HCT116 (cell line): ENCODE measurements at regions not wholly inside any gene's neighbourhood (a gene's known extent, or its start where the extent isn't known, plus 50 kb on each side); places are given as distances from the start of the nearest gene placed in this dataset.

Experiments
- ATAC-seq: fragments of 200-7000 bp; cut with Tn5 transposase; 2 replicates; pipeline ENCODE4 v1.9.1; 2020; ENCODE audit warnings: mild to moderate bottlenecking, moderate library complexity
- BruUV-seq: library from RNA; stranded (reverse); fragments of 400-500 nt; replicated peaks from 2 replicates; lab custom pipeline; 2021; lab: Mats Ljungman, UMichigan
- CTCF ChIA-PET: fragments of 300-600 bp; sonication (Branson Sonifier 250); formaldehyde crosslinking; loops from one replicate; lab custom pipeline; 2021; ENCODE audit warnings: antibody characterized with exemption; lab: Charles Lee
- POLR2A ChIA-PET: fragments of 300-600, 350-600 bp; sonication (Branson Sonifier 250); formaldehyde crosslinking; loops from one replicate; lab custom pipeline; 2021; ENCODE audit warnings: antibody characterized with exemption; lab: Charles Lee
- RAD21 ChIA-PET, 2 experiments: fragments of 300-600 bp; sonication (Branson Sonifier 250); formaldehyde crosslinking; loops; one replicate each; lab custom pipeline; 2023; ENCODE audit warnings: low total read pairs in 2 of 2; ENCODE audit not compliant: uncharacterized antibody in 2 of 2, unreplicated experiment in 2 of 2, low non-redundant PET in 1 of 2; lab: Charles Lee
- DNase-seq: peaks from one replicate; pipeline ENCODE4 v3.0.0-alpha.2; 2010; ENCODE audit warnings: low read depth, low spot score
- H2AFZ ChIP-seq: fragments of 200-600 bp; shearing (Covaris generic), sonication (generic); 2 replicates; pipeline ENCODE4 v1.6.1; 2017; ENCODE audit warnings: low read depth, mixed run types, mixed read lengths, antibody characterized with exemption, low read length; ENCODE audit not compliant: poor library complexity, severe bottlenecking
- H3K27ac ChIP-seq: 2 replicates; pipeline ENCODE4 v1.5.1; 2012; ENCODE audit warnings: low read depth, low read length
- H3K27me3 ChIP-seq: fragments of 200-600 bp; sonication (generic); 2 replicates; pipeline ENCODE4 v1.6.1; 2016; ENCODE audit warnings: mixed run types, low read length, mixed read lengths; ENCODE audit not compliant: insufficient read depth
- H3K36me3 ChIP-seq, 2 experiments: fragments of 200-500 bp in 1 of 2; fragments of 200-600 bp in 1 of 2; sonication (Bioruptor generic) in 1 of 2; sonication (generic) in 1 of 2; 2 replicates each; pipeline versions ENCODE4 v1.5.1 to v1.6.1; 2014 to 2016; ENCODE audit warnings: low read length in 2 of 2, inconsistent platforms in 1 of 2, mixed read lengths in 1 of 2, mixed run types in 1 of 2; ENCODE audit not compliant: insufficient read depth in 2 of 2, control insufficient read depth in 1 of 2
- H3K4me1 ChIP-seq, 2 experiments: fragments of 200-600 bp in 1 of 2; sonication (generic) in 1 of 2; 2 replicates each; pipeline versions ENCODE4 v1.5.1 to v1.6.1; 2012 to 2017; ENCODE audit warnings: low read length in 2 of 2, inconsistent platforms in 1 of 2, mild to moderate bottlenecking in 1 of 2, mixed read lengths in 1 of 2, mixed run types in 1 of 2, moderate library complexity in 1 of 2; ENCODE audit not compliant: insufficient read depth in 2 of 2, control insufficient read depth in 1 of 2
- H3K4me2 ChIP-seq: fragments of 200-600 bp; sonication (generic); 2 replicates; pipeline ENCODE4 v1.6.1; 2017; ENCODE audit warnings: mixed run types, low read length, mixed read lengths
- H3K4me3 ChIP-seq, 2 experiments: fragments of 200-600 bp in 1 of 2; sonication (generic) in 1 of 2; replicated peaks in 1 of 2; 2 replicates each; pipeline ENCODE4 v1.5.1; 2011 to 2016; ENCODE audit warnings: low read length in 2 of 2, control low read depth in 1 of 2, low read depth in 1 of 2, mild to moderate bottlenecking in 1 of 2, mixed read lengths in 1 of 2, mixed run types in 1 of 2
- H3K79me2 ChIP-seq: fragments of 200-600 bp; sonication (generic); 2 replicates; pipeline ENCODE4 v1.6.1; 2017; ENCODE audit warnings: mild to moderate bottlenecking, mixed run types, low read length, moderate library complexity, mixed read lengths; ENCODE audit not compliant: insufficient read depth
- H3K9ac ChIP-seq: fragments of 200-600 bp; sonication (generic); 2 replicates; pipeline ENCODE4 v1.6.1; 2016; ENCODE audit warnings: low read length, mixed read lengths
- H3K9me2 ChIP-seq: fragments of 200-600 bp; sonication (generic), shearing (Covaris generic); 2 replicates; pipeline ENCODE4 v1.6.1; 2017; ENCODE audit warnings: mixed run types, mild to moderate bottlenecking, moderate library complexity; ENCODE audit not compliant: insufficient read depth
- H3K9me3 ChIP-seq, 2 experiments: fragments of 200-500 bp in 1 of 2; fragments of 200-600 bp in 1 of 2; sonication (Bioruptor generic) in 1 of 2; sonication (generic) in 1 of 2; 2 replicates each; pipeline ENCODE4 v1.6.1; 2014 to 2017; ENCODE audit warnings: low read length in 2 of 2, mixed read lengths in 2 of 2, inconsistent platforms in 1 of 2, low read depth in 1 of 2, mild to moderate bottlenecking in 1 of 2, mixed run types in 1 of 2, moderate library complexity in 1 of 2; ENCODE audit not compliant: control insufficient read depth in 1 of 2, insufficient read depth in 1 of 2
- H4K20me1 ChIP-seq: fragments of 200-600 bp; sonication (generic), shearing (Covaris generic); 2 replicates; pipeline ENCODE4 v1.6.1; 2017; ENCODE audit warnings: mixed run types, mild to moderate bottlenecking, moderate library complexity; ENCODE audit not compliant: insufficient read depth
- ATF3 ChIP-seq: IDR thresholded peaks from 2 replicates; pipeline ENCODE4 v1.6.1; 2012
- CBX3 ChIP-seq: IDR thresholded peaks from 2 replicates; pipeline ENCODE4 v1.6.1; 2012; ENCODE audit warnings: low read depth
- EGR1 ChIP-seq: IDR thresholded peaks from 2 replicates; pipeline ENCODE4 v1.6.1; 2012; ENCODE audit warnings: low read depth
- ELF1 ChIP-seq: IDR thresholded peaks from 2 replicates; pipeline ENCODE4 v1.6.1; 2012; ENCODE audit warnings: low read depth, borderline replicate concordance
- EZH2phosphoT487 ChIP-seq: fragments of 200-600 bp; IDR thresholded peaks from 2 replicates; pipeline ENCODE4 v1.6.1; 2018; ENCODE audit warnings: antibody characterized with exemption, borderline replicate concordance
- FOSL1 ChIP-seq: IDR thresholded peaks from 2 replicates; pipeline ENCODE4 v1.6.1; 2012; ENCODE audit warnings: low read depth
- JUND ChIP-seq: IDR thresholded peaks from 2 replicates; pipeline ENCODE4 v1.6.1; 2012
- POLR2A ChIP-seq: IDR thresholded peaks from 2 replicates; pipeline ENCODE4 v1.7.0; 2011; ENCODE audit warnings: borderline replicate concordance; ENCODE audit not compliant: insufficient read depth, insufficient read length; ENCODE audit errors: extremely low read depth
- POLR2AphosphoS5 ChIP-seq: IDR thresholded peaks from 2 replicates; pipeline ENCODE4 v1.6.1; 2011; ENCODE audit warnings: mild to moderate bottlenecking, low read depth, low read length, moderate library complexity
- RAD21 ChIP-seq: IDR thresholded peaks from 2 replicates; pipeline ENCODE4 v1.6.1; 2012; ENCODE audit warnings: low read depth, mild to moderate bottlenecking
- TCF7L2 ChIP-seq: IDR thresholded peaks from 2 replicates; pipeline ENCODE4 v1.7.0; 2011; ENCODE audit warnings: borderline replicate concordance, inconsistent platforms; ENCODE audit not compliant: insufficient read depth, insufficient read length; ENCODE audit errors: extremely low read depth
- ZFX ChIP-seq: fragments of 450-650 bp; IDR thresholded peaks from 2 replicates; pipeline ENCODE4 v1.6.1; 2017
- ZNF274 ChIP-seq: fragments of 200-500 bp; sonication (Bioruptor generic); IDR thresholded peaks from 2 replicates; pipeline ENCODE4 v1.6.1; 2014; ENCODE audit warnings: mild to moderate bottlenecking, low read depth, low read length, inconsistent platforms
- intact Hi-C: fragments of 100-400 bp; cut with micrococcal nuclease; formaldehyde crosslinking; loops from 2 replicates; pipeline ENCODE4 v1.10.0; 2022
- TF ChIP-seq, protein P1 (sequence below): IDR thresholded peaks from 2 replicates; pipeline ENCODE4 v1.6.1; 2012; ENCODE audit warnings: low read depth

- Histone ChIP-seq H3K27ac (no peak overlapping the region), H4K20me1 (no peaks in the 10 kb centered on the region; the same call in 1 of the 2 replicates), H3K4me1 (no peaks in the 10 kb centered on the region), H3K79me2 (no peaks in the 10 kb centered on the region), H3K4me3 (no peak overlapping the region), H3K9me2 (no peaks in the 10 kb centered on the region), H3K9ac (no peak overlapping the region), H2AFZ (no peak overlapping the region), H3K4me2 (no peak overlapping the region), H3K36me3 (no peaks in the 10 kb centered on the region), H3K27me3 (no peaks in the 10 kb centered on the region), H3K9me3 (peaks cover 10% of the 10 kb centered on the region in 2 experiments; a peak in 3 of 4 replicates)
- DNase-seq: no peak
- no peak for ATAC-seq
- no peak for TF ChIP-seq EGR1
- TF ChIP-seq EZH2phosphoT487: no peak
- no peak for TF ChIP-seq ZFX
- TF ChIP-seq, protein P1, sequence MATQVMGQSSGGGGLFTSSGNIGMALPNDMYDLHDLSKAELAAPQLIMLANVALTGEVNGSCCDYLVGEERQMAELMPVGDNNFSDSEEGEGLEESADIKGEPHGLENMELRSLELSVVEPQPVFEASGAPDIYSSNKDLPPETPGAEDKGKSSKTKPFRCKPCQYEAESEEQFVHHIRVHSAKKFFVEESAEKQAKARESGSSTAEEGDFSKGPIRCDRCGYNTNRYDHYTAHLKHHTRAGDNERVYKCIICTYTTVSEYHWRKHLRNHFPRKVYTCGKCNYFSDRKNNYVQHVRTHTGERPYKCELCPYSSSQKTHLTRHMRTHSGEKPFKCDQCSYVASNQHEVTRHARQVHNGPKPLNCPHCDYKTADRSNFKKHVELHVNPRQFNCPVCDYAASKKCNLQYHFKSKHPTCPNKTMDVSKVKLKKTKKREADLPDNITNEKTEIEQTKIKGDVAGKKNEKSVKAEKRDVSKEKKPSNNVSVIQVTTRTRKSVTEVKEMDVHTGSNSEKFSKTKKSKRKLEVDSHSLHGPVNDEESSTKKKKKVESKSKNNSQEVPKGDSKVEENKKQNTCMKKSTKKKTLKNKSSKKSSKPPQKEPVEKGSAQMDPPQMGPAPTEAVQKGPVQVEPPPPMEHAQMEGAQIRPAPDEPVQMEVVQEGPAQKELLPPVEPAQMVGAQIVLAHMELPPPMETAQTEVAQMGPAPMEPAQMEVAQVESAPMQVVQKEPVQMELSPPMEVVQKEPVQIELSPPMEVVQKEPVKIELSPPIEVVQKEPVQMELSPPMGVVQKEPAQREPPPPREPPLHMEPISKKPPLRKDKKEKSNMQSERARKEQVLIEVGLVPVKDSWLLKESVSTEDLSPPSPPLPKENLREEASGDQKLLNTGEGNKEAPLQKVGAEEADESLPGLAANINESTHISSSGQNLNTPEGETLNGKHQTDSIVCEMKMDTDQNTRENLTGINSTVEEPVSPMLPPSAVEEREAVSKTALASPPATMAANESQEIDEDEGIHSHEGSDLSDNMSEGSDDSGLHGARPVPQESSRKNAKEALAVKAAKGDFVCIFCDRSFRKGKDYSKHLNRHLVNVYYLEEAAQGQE: no peak
- TF ChIP-seq RAD21: no peak
- TF ChIP-seq JUND: no peak
- no peak for TF ChIP-seq POLR2AphosphoS5
- TF ChIP-seq FOSL1: no peak
- TF ChIP-seq ELF1: no peak
- no peak for TF ChIP-seq POLR2A
- no peak for TF ChIP-seq ATF3
- TF ChIP-seq TCF7L2: no peak
- TF ChIP-seq CBX3: no peak
- no peak for TF ChIP-seq ZNF274
- ChIA-PET POLR2A (no interaction called here), CTCF (no interaction called here), RAD21 (no interaction called here)
- intact Hi-C loops: no loop called here
- no TSS peak for BruUV-seq
Observed at GRCh38 chr3:82940124-82940523, 1178.7 kb upstream of the GBE1 start.
